ENCODE measurements at regions not wholly inside any gene's neighbourhood (a gene's known extent, or its start where the extent isn't known, plus 50 kb on each side); places are given as distances from the start of the nearest gene placed in this dataset.

DNA sequence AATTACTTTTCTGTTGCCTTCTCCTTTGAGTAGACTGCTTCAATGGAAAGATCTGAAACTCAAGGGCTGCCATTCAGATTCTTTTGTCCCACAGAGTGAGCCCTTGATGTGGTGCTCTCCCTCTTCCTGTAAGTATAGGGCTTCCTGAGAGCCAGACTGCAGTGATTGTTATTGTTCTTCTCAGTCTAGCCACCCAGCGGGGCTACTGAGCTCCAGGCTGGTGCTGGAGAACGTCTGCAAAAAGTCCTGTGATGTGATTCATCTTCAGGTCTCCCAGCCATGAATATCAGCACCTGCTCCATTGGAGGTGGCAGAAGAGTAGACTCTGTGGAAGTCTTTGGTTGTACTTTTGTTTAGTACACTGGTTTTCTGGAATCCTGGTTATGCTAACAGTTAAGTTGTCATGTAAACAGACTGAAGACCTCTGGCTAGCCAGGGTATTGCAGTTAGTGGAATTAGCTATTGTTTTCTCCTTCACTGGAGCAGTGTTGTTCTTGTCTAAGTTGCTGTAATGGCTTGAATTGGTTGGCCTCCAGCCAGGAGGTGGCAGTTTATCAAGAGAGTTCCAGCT lies 240.9 kb downstream of the COL12A1 start:
- DNase-seq (ENCODE audit: extremely low read depth in 1 of 11, low read depth in 9 of 11, low spot score in 4 of 11) = no peak

GRCh38 chr6:74956559-74957428 lies 249.1 kb downstream of the COL12A1 start:
- DNase-seq (ENCODE audit: extremely low read depth in 1 of 11, low read depth in 9 of 11, low spot score in 4 of 11) = no peak

DNA sequence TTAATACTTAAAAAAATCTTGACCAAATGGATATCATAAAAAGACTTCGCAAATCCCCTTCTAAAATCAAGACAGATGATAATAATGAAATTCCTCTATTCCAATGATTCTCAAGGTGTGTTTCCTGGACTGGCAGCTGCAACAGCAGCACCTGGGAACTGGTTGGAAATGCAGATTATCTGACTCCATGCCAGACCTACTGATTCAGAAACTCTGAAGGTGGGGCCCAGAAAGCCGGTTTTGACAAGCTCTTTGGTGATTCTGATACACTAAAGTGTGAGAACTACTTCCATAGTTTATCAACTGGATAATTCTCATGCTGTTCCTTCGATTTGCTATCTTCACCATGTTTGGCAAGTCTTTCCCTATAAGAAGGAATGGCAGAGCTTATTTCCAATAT lies 252.1 kb downstream of the COL12A1 start:
- no peak for DNase-seq (ENCODE audit: extremely low read depth in 1 of 11, low read depth in 9 of 11, low spot score in 4 of 11)

DNA sequence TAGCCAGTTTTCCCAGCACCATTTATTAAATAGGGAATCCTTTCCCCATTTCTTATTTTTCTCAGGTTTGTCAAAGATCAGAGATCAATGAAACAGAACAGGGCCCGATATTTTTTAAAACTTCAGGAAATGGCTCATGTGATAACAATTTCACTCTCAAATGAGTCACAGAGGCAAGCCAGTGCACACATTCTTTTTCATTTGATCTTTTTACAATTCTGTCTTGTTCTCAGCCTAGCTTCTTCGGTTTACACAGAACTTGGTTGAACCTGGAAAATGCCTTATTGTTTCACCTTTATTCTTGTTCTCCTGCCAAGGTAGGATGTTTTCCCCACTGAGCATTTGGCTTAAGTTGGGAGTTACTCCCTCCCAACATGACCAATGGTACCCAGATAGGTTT lies 258.9 kb downstream of the COL12A1 start:
- no peak for DNase-seq (ENCODE audit: extremely low read depth in 1 of 11, low read depth in 9 of 11, low spot score in 4 of 11)

- no peak for DNase-seq (ENCODE audit: extremely low read depth in 1 of 11, low read depth in 9 of 11, low spot score in 4 of 11)
These were observed 263.7 kb downstream of the COL12A1 start for GRCh38 chr6:74942130-74942529.

GRCh38 chr6:74941424-74941823 lies 264.4 kb downstream of the COL12A1 start:
- DNase-seq (ENCODE audit: extremely low read depth in 1 of 11, low read depth in 9 of 11, low spot score in 4 of 11) = no peak

- DNase-seq (ENCODE audit: extremely low read depth in 1 of 11, low read depth in 9 of 11, low spot score in 4 of 11) = no peak
These were observed 265.9 kb downstream of the COL12A1 start for GRCh38 chr6:74939721-74940620.

DNA sequence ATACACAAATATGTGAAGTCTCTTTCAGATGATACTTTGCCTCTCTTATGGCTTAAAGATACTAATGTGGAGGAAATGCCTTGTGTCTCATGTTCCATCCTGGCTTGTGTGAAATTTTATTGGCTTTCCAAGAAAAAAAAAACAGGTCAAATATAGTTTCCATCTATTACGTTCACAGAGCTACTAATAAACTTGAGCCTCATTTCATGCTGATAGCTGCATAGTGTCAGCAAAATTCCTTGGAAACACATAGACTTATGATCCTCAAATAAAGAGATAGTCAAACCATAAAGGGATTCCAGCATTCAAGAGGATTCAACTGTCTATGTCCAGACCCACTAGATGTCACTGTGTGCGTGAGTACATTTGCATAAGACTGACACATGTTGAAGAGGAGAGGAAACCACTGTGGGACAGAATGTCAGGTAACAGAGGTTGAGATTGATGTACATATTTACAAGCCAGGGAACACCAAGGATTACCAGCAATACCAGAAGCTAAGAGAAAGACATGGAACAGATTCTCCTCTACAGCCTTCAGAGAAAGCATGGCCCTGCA lies 266.6 kb downstream of the COL12A1 start:
- DNase-seq (ENCODE audit: extremely low read depth in 1 of 11, low read depth in 9 of 11, low spot score in 4 of 11) = no peak

DNA sequence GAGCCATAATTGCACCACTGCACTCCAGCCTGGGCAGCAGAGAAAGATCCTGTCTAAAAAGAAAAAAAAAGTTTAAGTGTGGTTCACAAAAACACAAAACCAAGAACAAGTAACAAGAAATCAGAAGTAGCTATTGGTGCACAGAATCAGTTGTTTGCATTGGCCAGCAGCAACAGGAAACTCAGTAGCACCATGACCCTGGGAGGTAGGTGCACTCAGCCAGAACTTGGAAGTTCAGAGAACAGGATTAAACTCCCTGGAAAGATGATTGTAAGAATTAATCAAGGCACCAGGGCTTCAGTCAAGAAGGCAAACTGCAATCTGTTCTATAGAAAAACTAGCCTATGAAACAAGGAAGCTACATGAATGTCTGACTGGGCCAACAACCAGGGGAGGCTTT lies 267.9 kb downstream of the COL12A1 start:
- DNase-seq (ENCODE audit: extremely low read depth in 1 of 11, low read depth in 9 of 11, low spot score in 4 of 11) = no peak

DNA sequence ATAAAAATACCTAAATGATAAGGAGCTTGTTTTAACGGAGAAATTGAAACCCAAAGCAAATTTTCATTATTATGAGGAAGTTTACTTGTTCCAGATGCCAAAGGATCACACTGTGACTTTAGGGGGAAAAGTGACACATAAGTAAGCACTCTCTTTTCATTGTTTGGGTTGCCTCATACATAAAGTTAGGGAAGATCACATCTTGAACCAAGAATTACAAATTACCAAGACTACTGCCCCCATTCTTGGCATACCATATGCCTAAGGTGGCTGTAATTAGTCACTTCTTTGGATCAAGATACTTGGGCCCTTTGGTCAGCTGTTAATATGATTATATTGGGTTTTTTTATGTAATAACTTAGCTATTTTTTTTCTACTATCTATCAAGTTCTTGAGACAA lies 269.0 kb downstream of the COL12A1 start:
- DNase-seq (ENCODE audit: extremely low read depth in 1 of 11, low read depth in 9 of 11, low spot score in 4 of 11) = no peak

- DNase-seq (ENCODE audit: extremely low read depth in 1 of 11, low read depth in 9 of 11, low spot score in 4 of 11) = no peak
These were observed 273.5 kb downstream of the COL12A1 start for GRCh38 chr6:74932232-74932888.

GRCh38 chr6:74931558-74931957 lies 274.3 kb downstream of the COL12A1 start:
- DNase-seq (ENCODE audit: extremely low read depth in 1 of 11, low read depth in 9 of 11, low spot score in 4 of 11) = no peak

DNA sequence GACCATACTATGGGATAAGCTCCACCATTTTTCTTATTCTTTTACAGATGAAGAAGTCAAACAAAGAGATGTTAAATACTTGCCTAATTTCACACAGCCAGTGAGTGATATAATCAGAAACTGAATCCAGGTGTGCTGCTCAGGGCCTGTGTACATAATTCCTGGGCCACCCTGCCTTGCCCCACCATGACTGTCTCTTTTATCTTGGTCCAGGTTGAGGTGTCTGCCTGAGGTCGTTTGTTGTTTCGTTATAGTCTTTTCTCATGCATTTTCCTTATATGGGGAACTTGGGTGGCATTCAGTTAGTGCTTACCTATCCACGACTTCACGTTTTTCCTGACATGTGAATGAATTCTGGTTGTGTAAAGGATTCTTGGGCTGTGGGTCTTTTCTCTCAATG lies 277.6 kb downstream of the COL12A1 start:
- DNase-seq (ENCODE audit: extremely low read depth in 1 of 11, low read depth in 9 of 11, low spot score in 4 of 11) = no peak

- DNase-seq (ENCODE audit: extremely low read depth in 1 of 11, low read depth in 9 of 11, low spot score in 4 of 11) = no peak
These were observed 278.6 kb downstream of the COL12A1 start for GRCh38 chr6:74927299-74927698.

GRCh38 chr6:74925683-74926082 lies 280.2 kb downstream of the COL12A1 start:
- DNase-seq (ENCODE audit: extremely low read depth in 1 of 11, low read depth in 9 of 11, low spot score in 4 of 11) = no peak

GRCh38 chr6:74914888-74915287 lies 291.0 kb downstream of the COL12A1 start:
- DNase-seq (ENCODE audit: extremely low read depth in 1 of 11, low read depth in 9 of 11, low spot score in 4 of 11) = no peak

GRCh38 chr6:74912234-74912633 lies 293.6 kb downstream of the COL12A1 start:
- no peak for DNase-seq (ENCODE audit: extremely low read depth in 1 of 11, low read depth in 9 of 11, low spot score in 4 of 11)

DNA sequence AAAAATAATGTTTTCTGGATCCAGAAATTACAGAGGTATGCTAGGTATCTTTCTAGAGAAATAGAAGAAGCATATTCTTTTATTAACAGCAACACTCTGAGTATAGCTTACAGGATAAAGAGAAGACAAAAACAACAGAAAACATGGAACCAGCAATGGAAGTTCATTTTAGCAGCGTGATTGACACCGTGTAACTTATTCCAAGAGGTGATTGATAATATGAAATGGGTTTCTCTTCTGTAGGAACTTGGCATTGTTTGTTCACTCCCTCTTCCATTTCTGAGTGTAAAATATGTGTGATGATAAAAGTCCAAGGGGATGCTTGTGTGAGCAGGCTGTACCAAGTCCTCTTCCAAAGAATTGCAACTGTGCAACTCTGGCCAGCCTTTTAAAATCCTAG lies 303.0 kb downstream of the COL12A1 start:
- DNase-seq (ENCODE audit: extremely low read depth in 1 of 11, low read depth in 9 of 11, low spot score in 4 of 11) = no peak

- no peak for DNase-seq (ENCODE audit: extremely low read depth in 1 of 11, low read depth in 9 of 11, low spot score in 4 of 11)
These were observed 303.8 kb downstream of the COL12A1 start for GRCh38 chr6:74902089-74902488.

Measured in renal cortex interstitium (tissue), 11 donors.